ENCODE measurements at regions not wholly inside any gene's neighbourhood (a gene's known extent, or its start where the extent isn't known, plus 50 kb on each side); places are given as distances from the start of the nearest gene placed in this dataset.

- Histone ChIP-seq H3K27ac (ENCODE audit: low read depth in 2 of 2, low read length in 2 of 2) (no peak overlapping the region), H3K27me3 (ENCODE audit: control insufficient read depth in 2 of 2, insufficient read depth in 2 of 2, low read length in 2 of 2) (no peaks in the 10 kb centered on the region), H3K36me3 (ENCODE audit: control insufficient read depth in 2 of 2, insufficient read depth in 2 of 2, low read length in 2 of 2) (no peaks in the 10 kb centered on the region), H3K4me1 (ENCODE audit: control insufficient read depth in 2 of 2, insufficient read depth in 2 of 2, low read length in 2 of 2) (no peaks in the 10 kb centered on the region), H3K4me3 (ENCODE audit: low read length in 2 of 2) (no peak overlapping the region), H3K9me3 (ENCODE audit: control insufficient read depth in 2 of 2, low read length in 2 of 2) (no peaks in the 10 kb centered on the region), H3K9ac (ENCODE audit: low read depth in 1 of 2, low read length in 2 of 2) (no peak overlapping the region)
Measured at GRCh38 chr14:85959063-85959462, 429.1 kb downstream of the FLRT2 start.

- Histone ChIP-seq H3K4me1 (ENCODE audit: control insufficient read depth in 2 of 2, insufficient read depth in 2 of 2, low read length in 2 of 2) (no peaks in the 10 kb centered on the region), H3K9me3 (ENCODE audit: control insufficient read depth in 2 of 2, low read length in 2 of 2) (no peaks in the 10 kb centered on the region), H3K27me3 (ENCODE audit: control insufficient read depth in 2 of 2, insufficient read depth in 2 of 2, low read length in 2 of 2) (no peaks in the 10 kb centered on the region), H3K4me3 (ENCODE audit: low read length in 2 of 2) (no peak overlapping the region), H3K27ac (ENCODE audit: low read depth in 2 of 2, low read length in 2 of 2) (no peak overlapping the region), H3K36me3 (ENCODE audit: control insufficient read depth in 2 of 2, insufficient read depth in 2 of 2, low read length in 2 of 2) (no peaks in the 10 kb centered on the region), H3K9ac (ENCODE audit: low read depth in 1 of 2, low read length in 2 of 2) (no peak overlapping the region)
Measured at GRCh38 chr14:85958069-85958468, 428.1 kb downstream of the FLRT2 start.

- Histone ChIP-seq H3K4me1 (ENCODE audit: control insufficient read depth in 2 of 2, insufficient read depth in 2 of 2, low read length in 2 of 2) (no peaks in the 10 kb centered on the region), H3K9me3 (ENCODE audit: control insufficient read depth in 2 of 2, low read length in 2 of 2) (no peaks in the 10 kb centered on the region), H3K4me3 (ENCODE audit: low read length in 2 of 2) (no peak overlapping the region), H3K9ac (ENCODE audit: low read depth in 1 of 2, low read length in 2 of 2) (no peak overlapping the region), H3K27me3 (ENCODE audit: control insufficient read depth in 2 of 2, insufficient read depth in 2 of 2, low read length in 2 of 2) (no peaks in the 10 kb centered on the region), H3K36me3 (ENCODE audit: control insufficient read depth in 2 of 2, insufficient read depth in 2 of 2, low read length in 2 of 2) (no peaks in the 10 kb centered on the region), H3K27ac (ENCODE audit: low read depth in 2 of 2, low read length in 2 of 2) (no peak overlapping the region)
Measured at GRCh38 chr14:85953265-85953664, 423.3 kb downstream of the FLRT2 start.

GRCh38 chr14:85948153-85948552 lies 418.2 kb downstream of the FLRT2 start:
- H3K4me1 ChIP-seq (ENCODE audit: control insufficient read depth in 2 of 2, insufficient read depth in 2 of 2, low read length in 2 of 2) = no peaks in the 10 kb centered on the region
- H3K36me3 ChIP-seq (ENCODE audit: control insufficient read depth in 2 of 2, insufficient read depth in 2 of 2, low read length in 2 of 2) = no peaks in the 10 kb centered on the region
- H3K9me3 ChIP-seq (ENCODE audit: control insufficient read depth in 2 of 2, low read length in 2 of 2) = no peaks in the 10 kb centered on the region
- H3K27ac ChIP-seq (ENCODE audit: low read depth in 2 of 2, low read length in 2 of 2) = no peak overlapping the region
- H3K4me3 ChIP-seq (ENCODE audit: low read length in 2 of 2) = no peak overlapping the region
- H3K9ac ChIP-seq (ENCODE audit: low read depth in 1 of 2, low read length in 2 of 2) = no peak overlapping the region
- no peaks in the 10 kb centered on the region for H3K27me3 ChIP-seq (ENCODE audit: control insufficient read depth in 2 of 2, insufficient read depth in 2 of 2, low read length in 2 of 2)

- no peaks in the 10 kb centered on the region for H3K4me1 ChIP-seq (ENCODE audit: control insufficient read depth in 2 of 2, insufficient read depth in 2 of 2, low read length in 2 of 2)
- H3K9me3 ChIP-seq (ENCODE audit: control insufficient read depth in 2 of 2, low read length in 2 of 2) = no peaks in the 10 kb centered on the region
- no peak overlapping the region for H3K9ac ChIP-seq (ENCODE audit: low read depth in 1 of 2, low read length in 2 of 2)
- H3K4me3 ChIP-seq (ENCODE audit: low read length in 2 of 2) = no peak overlapping the region
- H3K27me3 ChIP-seq (ENCODE audit: control insufficient read depth in 2 of 2, insufficient read depth in 2 of 2, low read length in 2 of 2) = no peaks in the 10 kb centered on the region
- H3K27ac ChIP-seq (ENCODE audit: low read depth in 2 of 2, low read length in 2 of 2) = no peak overlapping the region
- no peaks in the 10 kb centered on the region for H3K36me3 ChIP-seq (ENCODE audit: control insufficient read depth in 2 of 2, insufficient read depth in 2 of 2, low read length in 2 of 2)
Measured at GRCh38 chr14:85947461-85948139, 417.7 kb downstream of the FLRT2 start.

GRCh38 chr14:85943192-85943591 lies 413.2 kb downstream of the FLRT2 start:
- no peaks in the 10 kb centered on the region for H3K27me3 ChIP-seq (ENCODE audit: control insufficient read depth in 2 of 2, insufficient read depth in 2 of 2, low read length in 2 of 2)
- no peak overlapping the region for H3K9ac ChIP-seq (ENCODE audit: low read depth in 1 of 2, low read length in 2 of 2)

GRCh38 chr14:85934886-85935254 lies 404.9 kb downstream of the FLRT2 start:
- Histone ChIP-seq H3K9me3 (ENCODE audit: control insufficient read depth in 2 of 2, low read length in 2 of 2) (no peaks in the 10 kb centered on the region), H3K27ac (ENCODE audit: low read depth in 2 of 2, low read length in 2 of 2) (peak overlapping the region; percentile 4 to 58), H3K27me3 (ENCODE audit: control insufficient read depth in 2 of 2, insufficient read depth in 2 of 2, low read length in 2 of 2) (no peaks in the 10 kb centered on the region), H3K36me3 (ENCODE audit: control insufficient read depth in 2 of 2, insufficient read depth in 2 of 2, low read length in 2 of 2) (no peaks in the 10 kb centered on the region), H3K9ac (ENCODE audit: low read depth in 1 of 2, low read length in 2 of 2) (peak overlapping the region in 1 of 2 donors; percentile 20), H3K4me1 (ENCODE audit: control insufficient read depth in 2 of 2, insufficient read depth in 2 of 2, low read length in 2 of 2) (no peaks in the 10 kb centered on the region), H3K4me3 (ENCODE audit: low read length in 2 of 2) (peak overlapping the region; percentile 37 to 79)

More at GRCh38 chr14:85943192-85943591, 413.2 kb downstream of the FLRT2 start:
- no peaks in the 10 kb centered on the region for H3K9me3 ChIP-seq (ENCODE audit: control insufficient read depth in 2 of 2, low read length in 2 of 2)
- H3K27ac ChIP-seq (ENCODE audit: low read depth in 2 of 2, low read length in 2 of 2) = no peak overlapping the region
- no peak overlapping the region for H3K4me3 ChIP-seq (ENCODE audit: low read length in 2 of 2)
- H3K36me3 ChIP-seq (ENCODE audit: control insufficient read depth in 2 of 2, insufficient read depth in 2 of 2, low read length in 2 of 2) = no peaks in the 10 kb centered on the region
- no peaks in the 10 kb centered on the region for H3K4me1 ChIP-seq (ENCODE audit: control insufficient read depth in 2 of 2, insufficient read depth in 2 of 2, low read length in 2 of 2)

GRCh38 chr14:85934123-85934885 lies 404.4 kb downstream of the FLRT2 start:
- H3K4me1 ChIP-seq (ENCODE audit: control insufficient read depth in 2 of 2, insufficient read depth in 2 of 2, low read length in 2 of 2) = no peaks in the 10 kb centered on the region
- H3K4me3 ChIP-seq (ENCODE audit: low read length in 2 of 2) = peak overlapping the region; percentile 37 to 79
- peak overlapping the region; percentile 4 to 58 for H3K27ac ChIP-seq (ENCODE audit: low read depth in 2 of 2, low read length in 2 of 2)
- no peaks in the 10 kb centered on the region for H3K36me3 ChIP-seq (ENCODE audit: control insufficient read depth in 2 of 2, insufficient read depth in 2 of 2, low read length in 2 of 2)
- H3K9me3 ChIP-seq (ENCODE audit: control insufficient read depth in 2 of 2, low read length in 2 of 2) = no peaks in the 10 kb centered on the region
- no peaks in the 10 kb centered on the region for H3K27me3 ChIP-seq (ENCODE audit: control insufficient read depth in 2 of 2, insufficient read depth in 2 of 2, low read length in 2 of 2)
- H3K9ac ChIP-seq (ENCODE audit: low read depth in 1 of 2, low read length in 2 of 2) = peak overlapping the region in 1 of 2 donors; percentile 20

- Histone ChIP-seq H3K9ac (ENCODE audit: low read depth in 1 of 2, low read length in 2 of 2) (no peak overlapping the region), H3K4me3 (ENCODE audit: low read length in 2 of 2) (no peak overlapping the region), H3K9me3 (ENCODE audit: control insufficient read depth in 2 of 2, low read length in 2 of 2) (peaks cover 2 to 4% of the 10 kb centered on the region in 2 donors)
Measured at GRCh38 chr14:85921241-85921640, 391.3 kb downstream of the FLRT2 start.

GRCh38 chr14:85917716-85918115 lies 387.8 kb downstream of the FLRT2 start:
- Histone ChIP-seq H3K9me3 (ENCODE audit: control insufficient read depth in 2 of 2, low read length in 2 of 2) (peaks cover 2 to 4% of the 10 kb centered on the region in 2 donors), H3K9ac (ENCODE audit: low read depth in 1 of 2, low read length in 2 of 2) (no peak overlapping the region), H3K27me3 (ENCODE audit: control insufficient read depth in 2 of 2, insufficient read depth in 2 of 2, low read length in 2 of 2) (no peaks in the 10 kb centered on the region), H3K36me3 (ENCODE audit: control insufficient read depth in 2 of 2, insufficient read depth in 2 of 2, low read length in 2 of 2) (no peaks in the 10 kb centered on the region), H3K4me3 (ENCODE audit: low read length in 2 of 2) (no peak overlapping the region), H3K4me1 (ENCODE audit: control insufficient read depth in 2 of 2, insufficient read depth in 2 of 2, low read length in 2 of 2) (no peaks in the 10 kb centered on the region), H3K27ac (ENCODE audit: low read depth in 2 of 2, low read length in 2 of 2) (no peak overlapping the region)

More at GRCh38 chr14:85921241-85921640, 391.3 kb downstream of the FLRT2 start:
- Histone ChIP-seq H3K36me3 (ENCODE audit: control insufficient read depth in 2 of 2, insufficient read depth in 2 of 2, low read length in 2 of 2) (no peaks in the 10 kb centered on the region), H3K4me1 (ENCODE audit: control insufficient read depth in 2 of 2, insufficient read depth in 2 of 2, low read length in 2 of 2) (no peaks in the 10 kb centered on the region), H3K27ac (ENCODE audit: low read depth in 2 of 2, low read length in 2 of 2) (no peak overlapping the region), H3K27me3 (ENCODE audit: control insufficient read depth in 2 of 2, insufficient read depth in 2 of 2, low read length in 2 of 2) (no peaks in the 10 kb centered on the region)
